Ascending aorta (tissue), 2 donors: ENCODE measurements at regions not wholly inside any gene's neighbourhood (a gene's known extent, or its start where the extent isn't known, plus 50 kb on each side); places are given as distances from the start of the nearest gene placed in this dataset.
"Not testable (repeated sequence)": the region's sequence is repeated elsewhere in the genome, so short reads cannot be mapped to it uniquely, and the experiment has no call there.

Source experiments
- DNase-seq, 2 donors: peaks; one replicate each; pipeline ENCODE4 v3.0.0-alpha.2; 2019; ENCODE audit warnings: low spot score in 2 of 2
- H3K27ac ChIP-seq, 2 donors: fragments of 200-600 bp; sonication (generic); one replicate each; pipeline ENCODE4 v1.5.1; 2016 to 2017; ENCODE audit warnings: mild to moderate bottlenecking in 1 of 2
- H3K27me3 ChIP-seq: fragments of 200-600 bp; sonication (generic); one replicate; pipeline ENCODE4 v1.5.1; 2017
- H3K36me3 ChIP-seq, 2 donors: fragments of 200-600 bp; sonication (generic); one replicate each; pipeline ENCODE4 v1.5.1; 2016
- H3K4me1 ChIP-seq, 2 donors: fragments of 200-600 bp; sonication (generic); one replicate each; pipeline ENCODE4 v1.5.1; 2016 to 2017; ENCODE audit warnings: mild to moderate bottlenecking in 1 of 2
- H3K4me3 ChIP-seq, 2 donors: fragments of 200-600 bp; sonication (generic); one replicate each; pipeline ENCODE4 v1.5.1; 2016 to 2017; ENCODE audit warnings: mild to moderate bottlenecking in 1 of 2
- H3K9me3 ChIP-seq, 2 donors: fragments of 200-600 bp; sonication (generic); one replicate each; pipeline ENCODE4 v1.5.1; 2016
- CTCF ChIP-seq, 3 experiments: fragments of 200-600 bp in 2 of 3; fragments of 450-650 bp in 1 of 3; sonication (generic) in 2 of 3; IDR thresholded peaks; one replicate each; pipeline ENCODE4 v1.5.1; 2016 to 2019; ENCODE audit warnings: antibody characterized with exemption in 3 of 3, mild to moderate bottlenecking in 1 of 3, moderate library complexity in 1 of 3
- intact Hi-C: fragments of 100-400 bp; cut with DNase I; formaldehyde crosslinking; loops from one replicate; pipeline ENCODE4 v1.15.1; 2023

GRCh38 chr7:81053623-81054022 lies 134.8 kb upstream of the SEMA3C start:
- DNase-seq: no peak
- H3K4me3 ChIP-seq: no peak overlapping the region
- H3K4me1 ChIP-seq: no peaks in the 10 kb centered on the region
- TF ChIP-seq CTCF (IDR thresholded peaks at IDR 0.05): no peak
- H3K27me3 ChIP-seq: no peaks in the 10 kb centered on the region
- H3K9me3 ChIP-seq: no peaks in the 10 kb centered on the region
- no peak overlapping the region for H3K27ac ChIP-seq
- intact Hi-C loops: no loop called here
- H3K36me3 ChIP-seq: no peaks in the 10 kb centered on the region

- no peak for TF ChIP-seq CTCF (IDR thresholded peaks at IDR 0.05)
- Histone ChIP-seq H3K36me3 (no peaks in the 10 kb centered on the region), H3K27me3 (no peaks in the 10 kb centered on the region), H3K4me1 (no peaks in the 10 kb centered on the region), H3K27ac (no peak overlapping the region), H3K4me3 (no peak overlapping the region), H3K9me3 (peaks cover 0 to 8% of the 10 kb centered on the region in 2 donors)
- DNase-seq: no peak
- intact Hi-C loops: no loop called here
Observed at GRCh38 chr7:81051811-81052413, 133.1 kb upstream of the SEMA3C start.

DNA sequence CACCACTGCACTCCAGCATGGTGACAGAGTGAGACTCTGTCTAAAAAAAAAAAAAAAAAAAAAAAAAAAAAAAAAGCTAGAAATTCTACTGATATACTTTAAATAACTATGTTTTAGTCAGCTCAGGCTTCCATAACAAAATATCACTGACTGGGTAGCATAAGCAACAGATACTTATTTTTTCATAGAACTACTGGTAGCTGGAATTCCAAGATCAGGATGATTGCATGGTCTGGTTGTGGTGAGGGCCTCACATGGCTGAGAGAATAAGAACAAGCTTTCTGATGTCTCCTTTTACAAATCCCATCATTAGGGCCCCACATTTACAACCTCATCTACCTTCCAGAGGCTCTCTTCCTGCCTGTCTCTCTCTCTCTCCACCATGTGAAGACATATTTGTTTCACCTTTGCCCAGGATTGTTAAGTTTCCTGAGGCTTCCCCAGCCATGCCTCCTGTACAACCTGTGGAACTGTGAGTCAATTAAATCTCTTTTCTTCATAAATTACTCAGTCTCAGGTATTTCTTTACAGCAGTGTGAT lies 126.7 kb upstream of the SEMA3C start:
- Histone ChIP-seq H3K36me3 (no peaks in the 10 kb centered on the region), H3K4me3 (no peak overlapping the region), H3K9me3 (peaks cover 0 to 12% of the 10 kb centered on the region in 2 donors), H3K4me1 (no peaks in the 10 kb centered on the region), H3K27ac (no peak overlapping the region), H3K27me3 (no peaks in the 10 kb centered on the region)
- TF ChIP-seq CTCF (IDR thresholded peaks at IDR 0.05): no peak
- intact Hi-C loops: no loop called here
- no peak for DNase-seq

GRCh38 chr7:81042646-81043045 lies 123.8 kb upstream of the SEMA3C start:
- H3K4me3 ChIP-seq, DNase-seq, H3K27ac ChIP-seq, H3K27me3 ChIP-seq, H3K4me1 ChIP-seq, H3K36me3 ChIP-seq, intact Hi-C loops: not testable (repeated sequence)
- H3K9me3 ChIP-seq: peaks cover 0 to 11% of the 10 kb centered on the region in 2 donors

DNA sequence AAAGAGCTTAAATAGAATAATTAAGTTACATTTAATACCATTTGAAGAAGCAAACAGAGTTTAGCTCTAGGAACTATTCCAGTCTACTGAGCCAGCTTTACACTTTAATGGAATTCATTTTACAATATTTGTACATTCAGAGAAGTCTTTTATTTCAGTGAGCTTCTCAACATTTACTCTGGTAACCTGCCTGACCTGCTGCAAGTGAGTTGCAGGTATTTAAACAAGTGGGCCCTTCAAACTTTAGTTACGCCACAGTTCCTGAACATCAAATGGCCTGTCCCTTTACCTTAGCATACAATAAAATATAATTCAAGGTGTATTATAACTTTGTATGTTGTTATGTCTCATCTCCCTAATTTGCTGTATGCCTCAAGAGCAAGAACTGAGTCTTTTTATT lies 121.6 kb upstream of the SEMA3C start:
- intact Hi-C loops: no loop called here
- Histone ChIP-seq H3K4me3 (no peak overlapping the region), H3K4me1 (no peaks in the 10 kb centered on the region), H3K9me3 (no peaks in the 10 kb centered on the region), H3K36me3 (no peaks in the 10 kb centered on the region), H3K27me3 (no peaks in the 10 kb centered on the region), H3K27ac (no peak overlapping the region)
- no peak for TF ChIP-seq CTCF (IDR thresholded peaks at IDR 0.05)
- no peak for DNase-seq

DNA sequence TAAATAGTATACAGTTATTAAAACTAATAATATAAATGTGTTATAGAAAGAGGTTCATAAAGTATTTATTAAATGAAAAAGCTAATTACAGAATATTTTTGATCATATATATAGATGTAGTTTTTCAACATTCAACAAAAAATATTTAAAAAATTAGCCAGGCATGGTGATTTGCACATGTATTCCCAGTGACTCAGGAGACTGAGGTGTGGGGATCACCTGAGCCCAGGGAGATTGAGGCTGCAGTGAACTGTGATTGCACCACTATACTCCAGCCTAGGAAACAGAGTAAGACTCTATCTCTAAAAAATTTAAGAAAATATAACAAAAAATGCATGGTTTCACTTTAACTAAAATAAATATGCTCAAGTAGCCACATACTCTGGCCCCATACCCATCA lies 118.0 kb upstream of the SEMA3C start:
- intact Hi-C loops: no loop called here
- Histone ChIP-seq H3K4me3 (no peak overlapping the region), H3K4me1 (no peaks in the 10 kb centered on the region), H3K9me3 (no peaks in the 10 kb centered on the region), H3K27me3 (no peaks in the 10 kb centered on the region), H3K27ac (no peak overlapping the region), H3K36me3 (no peaks in the 10 kb centered on the region)
- no peak for DNase-seq
- no peak for TF ChIP-seq CTCF (IDR thresholded peaks at IDR 0.05)
